GM12891 (cell line): ENCODE measurements at regions not wholly inside any gene's neighbourhood (a gene's known extent, or its start where the extent isn't known, plus 50 kb on each side); places are given as distances from the start of the nearest gene placed in this dataset.

Experiments used
- PAX5 ChIP-seq: IDR thresholded peaks from 2 replicates; pipeline ENCODE4 v1.6.1; 2011; ENCODE audit warnings: low read length, moderate library complexity, mild to moderate bottlenecking; ENCODE audit not compliant: insufficient read depth, severe bottlenecking
- POLR2A ChIP-seq: IDR thresholded peaks from 2 replicates; pipeline ENCODE4 v1.6.1; 2011; ENCODE audit warnings: low read depth, low read length, control low read depth
- POLR2AphosphoS5 ChIP-seq: IDR thresholded peaks from 2 replicates; pipeline ENCODE4 v1.6.1; 2011; ENCODE audit warnings: low read depth, low read length, control low read depth
- POU2F2 ChIP-seq: IDR thresholded peaks from 2 replicates; pipeline ENCODE4 v1.6.1; 2011; ENCODE audit warnings: low read depth, mild to moderate bottlenecking, control low read depth, low read length, moderate library complexity
- SPI1 ChIP-seq: IDR thresholded peaks from 2 replicates; pipeline ENCODE4 v1.6.1; 2011; ENCODE audit warnings: low read depth, low read length, control low read depth
- TAF1 ChIP-seq: IDR thresholded peaks from 2 replicates; pipeline ENCODE4 v1.6.1; 2011; ENCODE audit warnings: low read depth, low read length, control low read depth

- no peak for TF ChIP-seq POLR2A
- TF ChIP-seq TAF1: no peak
- TF ChIP-seq POLR2AphosphoS5: no peak
- TF ChIP-seq SPI1: no peak
- TF ChIP-seq PAX5: no peak
- TF ChIP-seq POU2F2: no peak
Observed at GRCh38 chr5:44652674-44653073, 156.1 kb upstream of the MRPS30 start.
